Panc1 (cell line): ENCODE measurements at regions not wholly inside any gene's neighbourhood (a gene's known extent, or its start where the extent isn't known, plus 50 kb on each side); places are given as distances from the start of the nearest gene placed in this dataset.

Experiments used
- ATAC-seq: fragments of 200-7000 bp; cut with Tn5 transposase; 2 replicates; pipeline ENCODE4 v1.9.1; 2020; ENCODE audit warnings: mild to moderate bottlenecking, moderate library complexity
- BruUV-seq: library from RNA; stranded (reverse); fragments of 400-500 nt; replicated peaks from 2 replicates; lab custom pipeline; 2021; lab: Mats Ljungman, UMichigan
- CTCF ChIA-PET: fragments of 300-600 bp; sonication (Branson Sonifier 250); formaldehyde crosslinking; loops from one replicate; lab custom pipeline; 2022; ENCODE audit warnings: antibody characterized with exemption; lab: Charles Lee
- POLR2A ChIA-PET: fragments of 300-600 bp; sonication (Branson Sonifier 250); formaldehyde crosslinking; loops from one replicate; lab custom pipeline; 2022; ENCODE audit warnings: antibody characterized with exemption; lab: Charles Lee
- DNase-seq: peaks from one replicate; pipeline ENCODE4 v3.0.0-alpha.2; 2010; ENCODE audit warnings: low read depth, low spot score
- H3K27ac ChIP-seq: 2 replicates; pipeline ENCODE4 v1.5.1; 2011; ENCODE audit warnings: mild to moderate bottlenecking, low read length, inconsistent platforms
- H3K27me3 ChIP-seq: fragments of 200-500 bp; sonication (Bioruptor generic); 2 replicates; pipeline ENCODE4 v1.6.0; 2014; ENCODE audit warnings: low read length, inconsistent platforms; ENCODE audit not compliant: control insufficient read depth, insufficient read depth
- H3K36me3 ChIP-seq: fragments of 200-500 bp; sonication (Bioruptor generic); 2 replicates; pipeline ENCODE4 v1.5.1; 2014; ENCODE audit warnings: inconsistent platforms, mild to moderate bottlenecking, low read length, moderate library complexity; ENCODE audit not compliant: control insufficient read depth, insufficient read depth
- H3K4me1 ChIP-seq: 2 replicates; pipeline ENCODE4 v1.5.1; 2011; ENCODE audit warnings: inconsistent platforms, mild to moderate bottlenecking, low read length, moderate library complexity; ENCODE audit not compliant: control insufficient read depth, insufficient read depth
- H3K4me3 ChIP-seq, 2 experiments: 2 replicates each; pipeline ENCODE4 v1.5.1; 2011 to 2012; ENCODE audit warnings: low read depth in 2 of 2, low read length in 2 of 2, mild to moderate bottlenecking in 2 of 2, inconsistent platforms in 1 of 2, moderate library complexity in 1 of 2
- H3K9me3 ChIP-seq: fragments of 200-500 bp; sonication (Bioruptor generic); 2 replicates; pipeline ENCODE4 v1.5.1; 2014; ENCODE audit warnings: low read depth, mild to moderate bottlenecking, inconsistent platforms, low read length, moderate library complexity; ENCODE audit not compliant: control insufficient read depth, insufficient read depth
- POLR2AphosphoS5 ChIP-seq: IDR thresholded peaks from 2 replicates; pipeline ENCODE4 v1.6.1; 2012; ENCODE audit warnings: mild to moderate bottlenecking, low read depth, low read length, moderate library complexity
- SIN3A ChIP-seq: IDR thresholded peaks from 2 replicates; pipeline ENCODE4 v1.6.1; 2012; ENCODE audit warnings: low read depth, mild to moderate bottlenecking, low read length, moderate library complexity, borderline replicate concordance; ENCODE audit not compliant: insufficient read depth
- TCF7L2 ChIP-seq: IDR thresholded peaks from 2 replicates; pipeline ENCODE4 v1.6.1; 2011; ENCODE audit warnings: mild to moderate bottlenecking, low read depth, low read length, inconsistent platforms
- in situ Hi-C: cut with HindIII; loops from 2 replicates; pipeline ENCODE4 v1.10.0; 2016; ENCODE audit warnings: low sequenced_read_pairs, low pct_unique_long_range_greater_than_20kb
- intact Hi-C: fragments of 100-400 bp; cut with micrococcal nuclease; formaldehyde crosslinking; loops from one replicate; pipeline ENCODE4 v1.10.0; 2022; ENCODE audit not compliant: unreplicated experiment
- TF ChIP-seq, protein P1 (sequence below), 2 experiments: IDR thresholded peaks; 2 replicates each; pipeline ENCODE4 v1.6.1; 2011 to 2012; ENCODE audit warnings: low read depth in 2 of 2, control low read depth in 1 of 2, low read length in 1 of 2, mild to moderate bottlenecking in 1 of 2, moderate library complexity in 1 of 2; ENCODE audit not compliant: insufficient read depth in 1 of 2
- TF ChIP-seq, protein P2 (sequence below): fragments of 450-650 bp; IDR thresholded peaks from 2 replicates; pipeline ENCODE4 v1.5.1; 2017; ENCODE audit warnings: mild to moderate bottlenecking

DNA sequence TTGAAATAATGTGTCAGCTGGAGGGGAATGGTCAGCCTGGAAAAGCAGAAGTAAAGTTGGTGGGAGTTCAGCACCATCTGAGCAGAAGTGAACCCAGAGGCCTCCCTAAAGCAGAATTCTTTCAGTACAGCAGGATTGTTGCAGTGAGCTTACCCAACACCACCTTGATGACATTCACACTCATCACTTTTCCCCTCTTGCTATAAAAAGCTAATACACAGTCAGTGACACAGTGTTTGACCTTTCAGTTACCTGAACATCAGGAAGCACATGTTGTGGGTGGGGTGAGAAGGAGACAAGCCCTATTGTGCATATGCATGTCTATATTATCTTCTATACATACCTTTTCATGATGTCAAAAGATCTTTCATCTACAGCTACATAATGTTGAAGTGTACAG, 624.7 kb upstream of the ZFP42 start:
- Histone ChIP-seq H3K27me3 (no peaks in the 10 kb centered on the region), H3K4me3 (no peak overlapping the region), H3K9me3 (no peaks in the 10 kb centered on the region), H3K4me1 (no peaks in the 10 kb centered on the region), H3K36me3 (no peaks in the 10 kb centered on the region), H3K27ac (no peak overlapping the region)
- CTCF ChIA-PET: no interaction called here
- DNase-seq (no peak), ATAC-seq (no peak)
- intact Hi-C loops (no loop called here), in situ Hi-C loops (no loop called here)
- TF ChIP-seq TCF7L2: no peak
- TF ChIP-seq SIN3A: no peak
- TF ChIP-seq POLR2AphosphoS5: no peak
- TF ChIP-seq, protein P1, sequence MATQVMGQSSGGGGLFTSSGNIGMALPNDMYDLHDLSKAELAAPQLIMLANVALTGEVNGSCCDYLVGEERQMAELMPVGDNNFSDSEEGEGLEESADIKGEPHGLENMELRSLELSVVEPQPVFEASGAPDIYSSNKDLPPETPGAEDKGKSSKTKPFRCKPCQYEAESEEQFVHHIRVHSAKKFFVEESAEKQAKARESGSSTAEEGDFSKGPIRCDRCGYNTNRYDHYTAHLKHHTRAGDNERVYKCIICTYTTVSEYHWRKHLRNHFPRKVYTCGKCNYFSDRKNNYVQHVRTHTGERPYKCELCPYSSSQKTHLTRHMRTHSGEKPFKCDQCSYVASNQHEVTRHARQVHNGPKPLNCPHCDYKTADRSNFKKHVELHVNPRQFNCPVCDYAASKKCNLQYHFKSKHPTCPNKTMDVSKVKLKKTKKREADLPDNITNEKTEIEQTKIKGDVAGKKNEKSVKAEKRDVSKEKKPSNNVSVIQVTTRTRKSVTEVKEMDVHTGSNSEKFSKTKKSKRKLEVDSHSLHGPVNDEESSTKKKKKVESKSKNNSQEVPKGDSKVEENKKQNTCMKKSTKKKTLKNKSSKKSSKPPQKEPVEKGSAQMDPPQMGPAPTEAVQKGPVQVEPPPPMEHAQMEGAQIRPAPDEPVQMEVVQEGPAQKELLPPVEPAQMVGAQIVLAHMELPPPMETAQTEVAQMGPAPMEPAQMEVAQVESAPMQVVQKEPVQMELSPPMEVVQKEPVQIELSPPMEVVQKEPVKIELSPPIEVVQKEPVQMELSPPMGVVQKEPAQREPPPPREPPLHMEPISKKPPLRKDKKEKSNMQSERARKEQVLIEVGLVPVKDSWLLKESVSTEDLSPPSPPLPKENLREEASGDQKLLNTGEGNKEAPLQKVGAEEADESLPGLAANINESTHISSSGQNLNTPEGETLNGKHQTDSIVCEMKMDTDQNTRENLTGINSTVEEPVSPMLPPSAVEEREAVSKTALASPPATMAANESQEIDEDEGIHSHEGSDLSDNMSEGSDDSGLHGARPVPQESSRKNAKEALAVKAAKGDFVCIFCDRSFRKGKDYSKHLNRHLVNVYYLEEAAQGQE (IDR thresholded peaks at IDR 0.05; ENCODE audit: insufficient read depth in 1 of 2, low read depth in 2 of 2, low read length in 1 of 2): no peak
- TF ChIP-seq, protein P2, sequence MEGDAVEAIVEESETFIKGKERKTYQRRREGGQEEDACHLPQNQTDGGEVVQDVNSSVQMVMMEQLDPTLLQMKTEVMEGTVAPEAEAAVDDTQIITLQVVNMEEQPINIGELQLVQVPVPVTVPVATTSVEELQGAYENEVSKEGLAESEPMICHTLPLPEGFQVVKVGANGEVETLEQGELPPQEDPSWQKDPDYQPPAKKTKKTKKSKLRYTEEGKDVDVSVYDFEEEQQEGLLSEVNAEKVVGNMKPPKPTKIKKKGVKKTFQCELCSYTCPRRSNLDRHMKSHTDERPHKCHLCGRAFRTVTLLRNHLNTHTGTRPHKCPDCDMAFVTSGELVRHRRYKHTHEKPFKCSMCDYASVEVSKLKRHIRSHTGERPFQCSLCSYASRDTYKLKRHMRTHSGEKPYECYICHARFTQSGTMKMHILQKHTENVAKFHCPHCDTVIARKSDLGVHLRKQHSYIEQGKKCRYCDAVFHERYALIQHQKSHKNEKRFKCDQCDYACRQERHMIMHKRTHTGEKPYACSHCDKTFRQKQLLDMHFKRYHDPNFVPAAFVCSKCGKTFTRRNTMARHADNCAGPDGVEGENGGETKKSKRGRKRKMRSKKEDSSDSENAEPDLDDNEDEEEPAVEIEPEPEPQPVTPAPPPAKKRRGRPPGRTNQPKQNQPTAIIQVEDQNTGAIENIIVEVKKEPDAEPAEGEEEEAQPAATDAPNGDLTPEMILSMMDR: no peak
- no TSS peak for BruUV-seq
- POLR2A ChIA-PET: no interaction called here

DNA sequence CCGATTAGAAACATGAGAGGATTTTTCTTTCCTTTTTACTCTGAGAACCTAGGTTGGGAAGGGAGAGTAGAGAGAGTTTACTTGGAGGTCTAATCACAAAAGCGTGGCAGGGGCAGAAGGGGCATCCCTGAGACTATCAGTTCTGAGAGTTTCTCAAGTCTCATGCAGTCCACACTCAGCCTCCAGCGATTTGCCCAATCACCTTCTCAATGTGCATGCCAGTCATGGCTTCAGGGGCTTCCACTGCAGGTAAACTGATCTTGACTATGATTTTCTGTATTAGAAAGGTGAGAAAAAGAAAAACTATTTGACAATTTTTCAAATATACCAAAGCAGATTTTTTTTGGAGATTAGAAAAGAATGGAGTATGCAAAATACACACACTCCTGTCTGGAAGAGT, 617.1 kb upstream of the ZFP42 start:
- Histone ChIP-seq H3K27me3 (no peaks in the 10 kb centered on the region), H3K9me3 (no peaks in the 10 kb centered on the region), H3K4me3 (no peak overlapping the region), H3K36me3 (no peaks in the 10 kb centered on the region), H3K4me1 (no peaks in the 10 kb centered on the region), H3K27ac (no peak overlapping the region)
- in situ Hi-C loops (no loop called here), intact Hi-C loops (no loop called here)
- no peak for TF ChIP-seq SIN3A
- no peak for TF ChIP-seq TCF7L2
- TF ChIP-seq, protein P1 (IDR thresholded peaks at IDR 0.05; ENCODE audit: insufficient read depth in 1 of 2, low read depth in 2 of 2, low read length in 1 of 2): no peak
- TF ChIP-seq, protein P2: no peak
- TF ChIP-seq POLR2AphosphoS5: no peak
- no peak for ATAC-seq
- BruUV-seq: no TSS peak
- no peak for DNase-seq
- CTCF ChIA-PET: no interaction called here
- POLR2A ChIA-PET: no interaction called here
